IMR-90 (cell line): ENCODE measurements at regions not wholly inside any gene's neighbourhood (a gene's known extent, or its start where the extent isn't known, plus 50 kb on each side); places are given as distances from the start of the nearest gene placed in this dataset.
A peak's percentile ranks its signal among the peaks of the same experiment; 100 is the strongest.

Experiments used
- ATAC-seq: fragments of 200-7000 bp; cut with Tn5 transposase; 2 replicates; pipeline ENCODE4 v1.9.1; 2020; ENCODE audit warnings: low read depth, mild to moderate bottlenecking, moderate library complexity
- BruUV-seq: library from RNA; stranded (reverse); fragments of 400-500 nt; replicated peaks from 2 replicates; lab custom pipeline; 2021; lab: Mats Ljungman, UMichigan
- CTCF ChIA-PET: fragments of 300-600 bp; formaldehyde crosslinking; extraction: SDS; loops from one replicate; lab custom pipeline; 2021; ENCODE audit warnings: antibody characterized with exemption; lab: Yijun Ruan, JAX
- POLR2A ChIA-PET: fragments of 300-600 bp; sonication (Branson Sonifier 250); formaldehyde crosslinking; loops from one replicate; lab custom pipeline; 2022; ENCODE audit warnings: antibody characterized with exemption; ENCODE audit not compliant: unreplicated experiment; lab: Charles Lee
- DNase-seq: peaks from one replicate; pipeline ENCODE4 v3.0.0; 2013
- H2AFZ ChIP-seq: replicated peaks from 2 replicates; pipeline ENCODE3; 2013; ENCODE audit warnings: low read length, mild to moderate bottlenecking; ENCODE audit not compliant: poor library complexity
- H2AK5ac ChIP-seq: 2 replicates; pipeline ENCODE4 v1.6.1; 2013; ENCODE audit warnings: low read depth, low read length, inconsistent platforms
- H2AK9ac ChIP-seq: replicated peaks from 2 replicates; pipeline ENCODE3; 2013; ENCODE audit warnings: mild to moderate bottlenecking, low read depth, low read length, moderate library complexity; ENCODE audit not compliant: poor library complexity
- H2BK120ac ChIP-seq: 2 replicates; pipeline ENCODE4 v1.6.1; 2013; ENCODE audit warnings: low read depth, low read length, inconsistent platforms
- H2BK15ac ChIP-seq: 3 replicates; pipeline ENCODE4 v1.6.1; 2013; ENCODE audit warnings: low read depth, low read length, inconsistent platforms
- H2BK20ac ChIP-seq: 2 replicates; pipeline ENCODE4 v1.6.1; 2013; ENCODE audit warnings: low read depth, mild to moderate bottlenecking, inconsistent platforms, low read length, moderate library complexity
- H2BK5ac ChIP-seq: 2 replicates; pipeline ENCODE4 v1.6.1; 2013; ENCODE audit warnings: mild to moderate bottlenecking, low read depth, low read length, inconsistent platforms; ENCODE audit not compliant: poor library complexity, severe bottlenecking
- H3K14ac ChIP-seq: replicated peaks from 2 replicates; pipeline ENCODE4 v1.6.1; 2013; ENCODE audit warnings: low read depth, low read length, inconsistent platforms
- H3K18ac ChIP-seq: 2 replicates; pipeline ENCODE4 v1.6.1; 2013; ENCODE audit warnings: low read depth, low read length, control low read depth
- H3K23ac ChIP-seq: 2 replicates; pipeline ENCODE4 v1.6.1; 2013; ENCODE audit warnings: low read depth, low read length, inconsistent platforms
- H3K27ac ChIP-seq: 2 replicates; pipeline ENCODE4 v1.5.1; 2013; ENCODE audit warnings: mild to moderate bottlenecking, control low read depth, low read length; ENCODE audit not compliant: insufficient read depth
- H3K27me3 ChIP-seq: 2 replicates; pipeline ENCODE4 v1.6.1; 2013; ENCODE audit warnings: low read length; ENCODE audit not compliant: control insufficient read depth, insufficient read depth
- H3K36me3 ChIP-seq: 2 replicates; pipeline ENCODE4 v1.6.1; 2013; ENCODE audit warnings: low read length, mixed read lengths; ENCODE audit not compliant: control insufficient read depth, insufficient read depth
- H3K4ac ChIP-seq: 2 replicates; pipeline ENCODE4 v1.6.1; 2013; ENCODE audit warnings: low read depth, low read length, inconsistent platforms
- H3K4me1 ChIP-seq: 2 replicates; pipeline ENCODE4 v1.6.1; 2013; ENCODE audit warnings: low read length, mixed read lengths; ENCODE audit not compliant: control insufficient read depth, insufficient read depth
- H3K4me2 ChIP-seq: 2 replicates; pipeline ENCODE4 v1.6.1; 2013; ENCODE audit warnings: low read depth, mild to moderate bottlenecking, control low read depth, low read length, moderate library complexity
- H3K4me3 ChIP-seq: 2 replicates; pipeline ENCODE4 v1.5.1; 2013; ENCODE audit warnings: low read depth, mild to moderate bottlenecking, control low read depth, low read length, moderate library complexity; ENCODE audit not compliant: insufficient read depth
- H3K56ac ChIP-seq: 2 replicates; pipeline ENCODE4 v1.6.1; 2013; ENCODE audit warnings: low read length, inconsistent platforms; ENCODE audit not compliant: insufficient read depth; ENCODE audit errors: extremely low read depth
- H3K79me1 ChIP-seq, 2 experiments: 2 replicates each; pipeline ENCODE4 v1.6.1; 2013; ENCODE audit warnings: low read length in 2 of 2, inconsistent platforms in 1 of 2, low read depth in 1 of 2
- H3K9ac ChIP-seq: 2 replicates; pipeline ENCODE4 v1.6.1; 2013; ENCODE audit warnings: low read depth, low read length, control low read depth
- H3K9me1 ChIP-seq: 2 replicates; pipeline ENCODE4 v1.6.1; 2013; ENCODE audit warnings: low read length, inconsistent platforms; ENCODE audit not compliant: insufficient read depth
- H3K9me3 ChIP-seq: 2 replicates; pipeline ENCODE4 v1.6.1; 2013; ENCODE audit warnings: low read length; ENCODE audit not compliant: control insufficient read depth, insufficient read depth
- H4K20me1 ChIP-seq: 2 replicates; pipeline ENCODE4 v1.6.1; 2013; ENCODE audit warnings: low read length, inconsistent platforms; ENCODE audit not compliant: insufficient read depth
- H4K5ac ChIP-seq: 2 replicates; pipeline ENCODE4 v1.6.1; 2013; ENCODE audit warnings: mild to moderate bottlenecking, low read depth, low read length, control low read depth
- H4K8ac ChIP-seq, 2 experiments: 2 replicates each; pipeline ENCODE4 v1.6.1; 2013; ENCODE audit warnings: low read depth in 2 of 2, low read length in 2 of 2, control low read depth in 1 of 2, inconsistent platforms in 1 of 2
- H4K91ac ChIP-seq: 2 replicates; pipeline ENCODE4 v1.6.1; 2013; ENCODE audit warnings: low read depth, low read length, inconsistent platforms; ENCODE audit not compliant: insufficient read depth
- CEBPB ChIP-seq: IDR thresholded peaks from 2 replicates; pipeline ENCODE4 v1.6.1; 2012; ENCODE audit warnings: low read depth, low read length, improper control_type of control experiment
- CTCF ChIP-seq: conservative IDR thresholded peaks from 2 replicates; pipeline ENCODE4 v1.5.1; 2012; ENCODE audit warnings: mild to moderate bottlenecking, low read depth, low read length, improper control_type of control experiment
- ELK1 ChIP-seq: fragments of 150-350 bp; IDR thresholded peaks from 2 replicates; pipeline ENCODE4 v1.6.1; 2016; ENCODE audit warnings: low read depth, mild to moderate bottlenecking, low read length, moderate library complexity, borderline replicate concordance
- FOS ChIP-seq: fragments of 150-350 bp; IDR thresholded peaks from 2 replicates; pipeline ENCODE4 v1.6.1; 2016; ENCODE audit warnings: low read depth, low read length
- MAZ ChIP-seq: IDR thresholded peaks from 2 replicates; pipeline ENCODE4 v1.6.1; 2012; ENCODE audit warnings: low read depth, mild to moderate bottlenecking, low read length, improper control_type of control experiment, moderate library complexity, borderline replicate concordance
- MXI1 ChIP-seq: IDR thresholded peaks from 2 replicates; pipeline ENCODE4 v1.6.1; 2012; ENCODE audit warnings: low read depth, mild to moderate bottlenecking, low read length, moderate library complexity, borderline replicate concordance
- POLR2A ChIP-seq: IDR thresholded peaks from 2 replicates; pipeline ENCODE4 v1.6.1; 2012; ENCODE audit warnings: mild to moderate bottlenecking, low read depth, low read length
- RAD21 ChIP-seq: IDR thresholded peaks from 2 replicates; pipeline ENCODE4 v1.6.1; 2012; ENCODE audit warnings: low read length, improper control_type of control experiment
- RCOR1 ChIP-seq: IDR thresholded peaks from 2 replicates; pipeline ENCODE4 v1.6.1; 2012; ENCODE audit warnings: mild to moderate bottlenecking, low read length, improper control_type of control experiment; ENCODE audit not compliant: insufficient replicate concordance
- USF2 ChIP-seq: fragments of 150-350 bp; IDR thresholded peaks from 2 replicates; pipeline ENCODE4 v1.6.1; 2017; ENCODE audit warnings: mild to moderate bottlenecking, antibody characterized with exemption, low read length, low read depth
- WGBS, 2 experiments: methylation state at CpG; one replicate each; pipeline versions ENCODE4 v1.1.5 to v1.1.7; 2013; ENCODE audit warnings: missing lambda C conversion rate in 2 of 2; ENCODE audit not compliant: insufficient read length in 1 of 2; ENCODE audit errors: extremely low coverage in 2 of 2; 5-methylcytosine and 5-hydroxymethylcytosine counted together
- dilution Hi-C: fragments of 300-500 bp; cut with HindIII; formaldehyde crosslinking; loops from one replicate; pipeline ENCODE4 v1.14.3; 2018; ENCODE audit warnings: low sequenced_read_pairs; ENCODE audit not compliant: unreplicated experiment
- in situ Hi-C: fragments of 300-500 bp; cut with MboI; formaldehyde crosslinking; loops from 3 replicates; pipeline ENCODE4 v1.14.3; 2019; ENCODE audit warnings: low sequenced_read_pairs, inconsistent platforms, mixed read lengths
- intact Hi-C: fragments of 100-400 bp; cut with micrococcal nuclease; formaldehyde crosslinking; loops from 2 replicates; pipeline ENCODE4 v1.10.0; 2022

GRCh38 chr4:1534095-1534872 is 128.0 kb upstream of the NKX1-1 start:
- peak; percentile 44 for ATAC-seq
- Histone ChIP-seq H2BK120ac (no peak overlapping the region), H3K9ac (no peak overlapping the region), H3K27ac (no peak overlapping the region), H2AK9ac (no peak overlapping the region), H3K9me3 (no peaks in the 10 kb centered on the region), H4K5ac (no peak overlapping the region), H3K9me1 (no peaks in the 10 kb centered on the region), H3K4ac (no peak overlapping the region), H3K79me1 (no peaks in the 10 kb centered on the region), H3K4me1 (no peaks in the 10 kb centered on the region), H2AK5ac (no peak overlapping the region), H3K4me3 (no peak overlapping the region), H4K91ac (no peak overlapping the region), H2BK15ac (no peak overlapping the region), H4K8ac (no peak overlapping the region), H3K14ac (no peak overlapping the region), H3K18ac (no peak overlapping the region), H3K36me3 (no peaks in the 10 kb centered on the region), H3K4me2 (no peak overlapping the region), H4K20me1 (no peaks in the 10 kb centered on the region), H3K56ac (no peak overlapping the region), H2BK5ac (no peak overlapping the region), H2BK20ac (no peak overlapping the region), H2AFZ (no peak overlapping the region), H3K23ac (no peak overlapping the region), H3K27me3 (peaks cover 48% of the 10 kb centered on the region; the same call in 1 of the 2 replicates)
- intact Hi-C loops = no loop called here
- 44% methylated on average over 7 of the region's 18 CpGs; no CpG with 5 or more reads in 1 of the 2 experiments for WGBS, 2 experiments
- dilution Hi-C loops = no loop called here
- CTCF ChIA-PET = no interaction called here
- DNase-seq = no peak
- no peak for TF ChIP-seq POLR2A
- no peak for TF ChIP-seq FOS
- no peak for TF ChIP-seq CEBPB
- no peak for TF ChIP-seq CTCF
- TF ChIP-seq RCOR1 = no peak
- no peak for TF ChIP-seq RAD21
- TF ChIP-seq MAZ = no peak
- no peak for TF ChIP-seq USF2
- TF ChIP-seq ELK1 = no peak
- no peak for TF ChIP-seq MXI1
- BruUV-seq = no TSS peak
- in situ Hi-C loops = no loop called here
- POLR2A ChIA-PET = no interaction called here
